C4-2B (cell line): ENCODE measurements at regions not wholly inside any gene's neighbourhood (a gene's known extent, or its start where the extent isn't known, plus 50 kb on each side); places are given as distances from the start of the nearest gene placed in this dataset.

ENCODE experiments used
- CTCF ChIP-seq: fragments of 450-650 bp; conservative IDR thresholded peaks from 2 replicates; pipeline ENCODE4 v1.5.1; 2017; ENCODE audit warnings: mild to moderate bottlenecking
- ZFX ChIP-seq: fragments of 450-650 bp; IDR thresholded peaks from 2 replicates; pipeline ENCODE4 v1.6.1; 2017

- TF ChIP-seq CTCF (no peak), ZFX (no peak)
Measured at GRCh38 chr2:16219292-16219975, 279.1 kb downstream of the MYCN start.
